ENCODE measurements at regions not wholly inside any gene's neighbourhood (a gene's known extent, or its start where the extent isn't known, plus 50 kb on each side); places are given as distances from the start of the nearest gene placed in this dataset.
"Not testable (repeated sequence)": the region's sequence is repeated elsewhere in the genome, so short reads cannot be mapped to it uniquely, and the experiment has no call there.

GRCh38 chr5:96495412-96495811 lies 62.4 kb upstream of the PCSK1 start:
- TF ChIP-seq CTCF (conservative IDR thresholded peaks at IDR 0.05; ENCODE audit: low read depth, low read length); EZH2 (IDR thresholded peaks at IDR 0.05; ENCODE audit: low read length, unreplicated experiment): not testable (repeated sequence)
